H1 (cell line): ENCODE measurements at regions not wholly inside any gene's neighbourhood (a gene's known extent, or its start where the extent isn't known, plus 50 kb on each side); places are given as distances from the start of the nearest gene placed in this dataset.

Experiments
- CHD7 ChIP-seq: fragments of 300-600 bp; sonication (generic); IDR thresholded peaks from 2 replicates; pipeline ENCODE4 v1.7.1; 2012; ENCODE audit warnings: low read length, moderate library complexity, mild to moderate bottlenecking, inconsistent platforms; ENCODE audit not compliant: insufficient replicate concordance
- EP300 ChIP-seq, 2 experiments: IDR thresholded peaks; 1 replicate in 1 of 2; 2 replicates in 1 of 2; pipeline ENCODE4 v1.6.1; 2011 to 2012; ENCODE audit warnings: low read depth in 2 of 2, low read length in 2 of 2, mild to moderate bottlenecking in 2 of 2, borderline replicate concordance in 1 of 2, inconsistent platforms in 1 of 2, moderate library complexity in 1 of 2
- HDAC2 ChIP-seq, 2 experiments: fragments of 300-600 bp in 1 of 2; sonication (generic) in 1 of 2; IDR thresholded peaks; 2 replicates each; pipeline ENCODE4 v1.6.1; 2011 to 2012; ENCODE audit warnings: low read depth in 2 of 2, low read length in 2 of 2, mild to moderate bottlenecking in 2 of 2, moderate library complexity in 2 of 2, borderline replicate concordance in 1 of 2, inconsistent platforms in 1 of 2
- NANOG ChIP-seq: IDR thresholded peaks from 2 replicates; pipeline ENCODE4 v1.6.1; 2011; ENCODE audit warnings: low read length, low read depth, mild to moderate bottlenecking, inconsistent platforms; ENCODE audit not compliant: insufficient read depth, poor library complexity, severe bottlenecking
- SAP30 ChIP-seq: fragments of 300-600 bp; sonication (generic); IDR thresholded peaks from 2 replicates; pipeline ENCODE4 v1.7.1; 2012; ENCODE audit warnings: low read length, moderate library complexity, mild to moderate bottlenecking, inconsistent platforms; ENCODE audit not compliant: insufficient read depth, insufficient replicate concordance
- SIX5 ChIP-seq: IDR thresholded peaks from 2 replicates; pipeline ENCODE4 v1.6.1; 2011; ENCODE audit warnings: mild to moderate bottlenecking, low read depth, low read length
- SP1 ChIP-seq: IDR thresholded peaks from 2 replicates; pipeline ENCODE4 v1.6.1; 2011; ENCODE audit warnings: low read depth, low read length
- SP2 ChIP-seq: IDR thresholded peaks from 2 replicates; pipeline ENCODE4 v1.6.1; 2012; ENCODE audit warnings: mild to moderate bottlenecking, low read length, inconsistent platforms
- SRF ChIP-seq: IDR thresholded peaks from 2 replicates; pipeline ENCODE4 v1.6.1; 2011; ENCODE audit warnings: mild to moderate bottlenecking, low read depth, low read length, moderate library complexity
- TAF7 ChIP-seq: optimal IDR thresholded peaks from 2 replicates; pipeline ENCODE3; 2011; ENCODE audit warnings: low read depth, mild to moderate bottlenecking, inconsistent platforms, low read length, moderate library complexity, borderline replicate concordance
- TCF12 ChIP-seq: IDR thresholded peaks from 2 replicates; pipeline ENCODE4 v1.6.1; 2011; ENCODE audit warnings: low read depth, mild to moderate bottlenecking, low read length
- ZNF274 ChIP-seq: IDR thresholded peaks from 2 replicates; pipeline ENCODE4 v1.7.0; 2012; ENCODE audit warnings: low read length, borderline replicate concordance; ENCODE audit errors: extremely low read depth

- TF ChIP-seq CHD7: no peak
- no peak for TF ChIP-seq NANOG
- TF ChIP-seq TAF7: no peak
- TF ChIP-seq HDAC2 (IDR thresholded peaks at IDR 0.05; ENCODE audit: borderline replicate concordance in 1 of 2, low read depth in 2 of 2, low read length in 2 of 2): no peak
- no peak for TF ChIP-seq ZNF274
- TF ChIP-seq SAP30: no peak
- no peak for TF ChIP-seq SRF
- TF ChIP-seq TCF12: no peak
- no peak for TF ChIP-seq SP2
- TF ChIP-seq SP1: no peak
- no peak for TF ChIP-seq SIX5
- no peak for TF ChIP-seq EP300 (IDR thresholded peaks at IDR 0.05; ENCODE audit: borderline replicate concordance in 1 of 2, low read depth in 2 of 2, low read length in 2 of 2)
These were observed 291.3 kb upstream of the TRAM1L1 start (continued) for GRCh38 chr4:117376692-117377091.
